ENCODE measurements at regions not wholly inside any gene's neighbourhood (a gene's known extent, or its start where the extent isn't known, plus 50 kb on each side); places are given as distances from the start of the nearest gene placed in this dataset.
"Not testable (repeated sequence)": the region's sequence is repeated elsewhere in the genome, so short reads cannot be mapped to it uniquely, and the experiment has no call there.

DNA sequence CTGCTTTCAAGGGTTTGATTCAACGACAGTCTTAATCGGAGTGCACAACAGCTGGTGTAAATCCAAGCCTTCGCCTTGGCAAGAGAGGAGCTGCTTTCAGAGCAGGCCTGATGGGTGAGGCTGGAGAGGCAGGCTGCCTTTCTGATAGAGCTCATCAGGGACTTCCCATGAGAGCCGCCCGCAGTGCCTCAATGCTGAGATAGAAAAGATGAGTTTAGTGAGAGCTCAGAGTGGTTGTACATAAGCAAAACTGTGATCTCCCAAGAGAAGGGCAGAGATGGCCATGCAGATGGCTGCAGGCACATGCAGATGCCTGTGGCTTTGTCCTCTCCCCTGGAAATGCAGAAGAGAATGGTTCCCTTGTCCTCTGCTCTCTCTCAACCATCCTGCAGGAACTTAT lies 122.1 kb downstream of the ARL4C start:
- DNase-seq (ENCODE audit: low read depth, low spot score): no peak

- DNase-seq (ENCODE audit: low read depth, low spot score): no peak
Measured at GRCh38 chr2:234374150-234374508, 122.8 kb downstream of the ARL4C start.

GRCh38 chr2:234373481-234374149 lies 123.3 kb downstream of the ARL4C start:
- DNase-seq (ENCODE audit: low read depth, low spot score): no peak

GRCh38 chr2:234373060-234373459 lies 123.8 kb downstream of the ARL4C start:
- DNase-seq (ENCODE audit: low read depth, low spot score): no peak

- no peak for DNase-seq (ENCODE audit: low read depth, low spot score)
Measured at GRCh38 chr2:234372506-234372905, 124.4 kb downstream of the ARL4C start.

- DNase-seq (ENCODE audit: low read depth, low spot score): no peak
Measured at GRCh38 chr2:234368861-234369261, 128.0 kb downstream of the ARL4C start.

- no peak for DNase-seq (ENCODE audit: low read depth, low spot score)
Measured at GRCh38 chr2:234366891-234367290, 130.0 kb downstream of the ARL4C start.

DNA sequence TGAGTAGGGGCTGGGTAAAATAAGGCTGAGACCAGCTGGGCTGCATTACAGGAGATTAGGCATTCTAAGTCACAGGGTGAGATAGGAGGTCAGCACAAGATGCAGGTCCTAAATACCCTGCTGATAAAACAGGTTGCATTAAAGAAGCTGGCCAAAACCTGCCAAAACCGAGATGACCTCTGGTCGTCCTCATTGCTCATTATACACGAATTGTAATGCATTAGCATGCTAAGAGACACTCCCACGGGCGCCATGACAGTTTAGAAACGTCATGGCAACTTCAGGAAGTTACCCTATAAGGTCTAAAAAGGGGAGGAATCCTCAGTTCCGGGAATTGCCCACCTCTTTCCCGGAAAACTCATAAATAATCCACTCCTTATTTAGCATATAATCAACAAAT lies 132.2 kb downstream of the ARL4C start:
- no peak for DNase-seq (ENCODE audit: low read depth, low spot score)

DNA sequence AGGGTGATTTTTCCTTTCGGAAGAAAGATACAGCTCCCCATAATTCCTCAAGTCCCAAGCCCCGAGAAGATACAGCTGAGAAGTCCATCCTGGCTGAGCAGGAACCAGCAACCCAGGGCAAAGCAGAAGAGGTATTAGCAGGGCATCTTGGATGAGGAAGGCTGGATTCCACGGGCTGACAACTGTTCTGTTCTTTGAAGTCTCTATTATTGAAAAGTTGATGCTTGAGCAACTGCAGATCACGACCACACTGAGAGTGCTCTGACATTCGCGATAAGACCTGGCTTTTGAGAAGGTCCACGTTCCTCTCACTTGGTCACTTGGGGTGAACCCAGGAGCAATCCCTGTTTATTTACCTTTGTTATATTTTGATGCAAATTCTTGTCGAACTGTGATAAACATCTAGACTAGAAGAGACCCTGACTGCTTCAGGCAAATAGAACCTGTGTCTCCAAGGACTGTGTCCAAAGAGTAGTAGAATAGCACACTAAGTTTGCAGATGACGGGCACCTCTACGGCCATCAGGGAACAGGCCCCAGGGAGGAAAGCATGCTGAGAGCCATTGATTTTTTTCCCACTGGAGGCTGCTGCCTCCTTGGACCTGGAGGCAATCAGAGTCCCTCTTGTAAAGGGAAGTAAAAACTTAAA lies 133.1 kb downstream of the ARL4C start:
- DNase-seq (ENCODE audit: low read depth, low spot score): no peak

- no peak for DNase-seq (ENCODE audit: low read depth, low spot score)
Measured at GRCh38 chr2:234363011-234363487, 133.8 kb downstream of the ARL4C start.

DNA sequence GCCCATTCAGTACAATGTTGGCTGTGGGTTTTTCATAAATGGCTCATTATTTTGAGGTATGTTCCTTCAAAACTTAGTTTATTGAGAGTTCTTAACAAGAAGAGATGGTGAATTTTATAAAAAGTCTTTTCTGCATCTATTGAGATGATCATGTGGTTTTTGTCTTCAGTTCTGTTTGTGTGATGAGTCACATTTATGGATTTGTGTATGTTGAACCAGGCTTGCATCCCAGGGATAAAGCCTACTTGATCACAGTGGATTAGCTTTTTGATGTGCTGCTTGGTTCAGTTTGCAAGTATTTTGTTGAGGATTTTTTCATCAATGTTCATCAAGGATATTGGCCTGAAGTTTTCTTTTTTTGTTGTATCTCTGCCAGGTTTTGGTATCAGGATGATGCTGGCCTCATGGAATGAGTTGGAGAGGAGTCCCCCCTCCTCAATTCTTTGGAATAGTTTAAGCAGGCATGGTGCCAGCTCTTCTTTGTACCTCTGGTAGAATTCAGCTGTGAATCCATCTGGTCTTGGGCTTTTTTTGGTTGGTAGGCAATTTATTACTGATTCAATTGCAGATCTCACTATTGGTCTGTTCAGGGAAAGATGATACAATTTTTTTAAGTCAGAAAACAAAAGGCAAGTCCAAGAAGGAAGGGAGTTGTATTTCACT lies 136.4 kb downstream of the ARL4C start:
- DNase-seq (ENCODE audit: low read depth, low spot score): not testable (repeated sequence)

DNA sequence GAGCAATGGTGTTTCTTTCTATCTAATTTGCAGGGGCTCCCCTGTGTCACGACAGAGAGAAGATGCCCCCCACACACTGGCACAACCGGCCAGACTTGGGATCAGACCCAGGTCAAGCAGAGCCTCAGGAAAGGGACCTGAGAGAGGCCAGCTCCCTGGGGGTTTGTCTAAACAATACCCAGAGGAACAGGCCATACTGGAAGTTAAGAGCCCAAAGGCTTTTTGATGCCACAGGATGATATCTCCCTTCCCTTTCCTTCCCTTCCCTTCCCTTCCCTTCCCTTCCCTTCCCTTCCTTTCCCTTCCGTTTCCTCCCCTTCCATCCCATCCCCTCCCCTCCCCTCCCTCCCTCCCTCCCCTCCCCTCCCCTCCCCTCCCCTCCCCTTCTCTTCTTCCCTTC lies 139.2 kb downstream of the ARL4C start:
- no peak for DNase-seq (ENCODE audit: low read depth, low spot score)

- DNase-seq (ENCODE audit: low read depth, low spot score): no peak
Measured at GRCh38 chr2:234355808-234356365, 141.0 kb downstream of the ARL4C start.

GRCh38 chr2:234355021-234355720 lies 141.7 kb downstream of the ARL4C start:
- no peak for DNase-seq (ENCODE audit: low read depth, low spot score)

GRCh38 chr2:234352270-234352669 lies 144.6 kb downstream of the ARL4C start:
- DNase-seq (ENCODE audit: low read depth, low spot score): no peak

DNA sequence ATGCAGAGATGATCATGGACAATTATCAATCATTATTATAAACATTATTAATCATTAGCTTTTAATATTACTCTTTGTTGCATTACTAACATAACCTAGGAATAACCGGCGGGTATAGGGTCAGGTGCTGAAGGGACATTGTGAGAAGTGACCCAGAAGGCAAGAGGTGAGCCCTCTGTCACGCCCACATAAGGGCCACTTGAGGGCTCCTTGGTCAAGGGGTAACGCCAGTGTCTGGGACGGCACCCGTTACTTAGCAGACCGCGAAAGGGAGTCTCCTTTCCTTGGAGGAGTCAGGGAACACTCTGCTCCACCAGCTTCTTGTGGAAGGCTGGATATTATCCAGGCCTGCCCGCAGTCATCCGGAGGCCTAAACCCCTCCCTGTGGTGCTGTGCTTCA lies 145.0 kb downstream of the ARL4C start:
- not testable (repeated sequence) for DNase-seq (ENCODE audit: low read depth, low spot score)

- no peak for DNase-seq (ENCODE audit: low read depth, low spot score)
Measured at GRCh38 chr2:234348081-234348480, 148.8 kb downstream of the ARL4C start.

DNA sequence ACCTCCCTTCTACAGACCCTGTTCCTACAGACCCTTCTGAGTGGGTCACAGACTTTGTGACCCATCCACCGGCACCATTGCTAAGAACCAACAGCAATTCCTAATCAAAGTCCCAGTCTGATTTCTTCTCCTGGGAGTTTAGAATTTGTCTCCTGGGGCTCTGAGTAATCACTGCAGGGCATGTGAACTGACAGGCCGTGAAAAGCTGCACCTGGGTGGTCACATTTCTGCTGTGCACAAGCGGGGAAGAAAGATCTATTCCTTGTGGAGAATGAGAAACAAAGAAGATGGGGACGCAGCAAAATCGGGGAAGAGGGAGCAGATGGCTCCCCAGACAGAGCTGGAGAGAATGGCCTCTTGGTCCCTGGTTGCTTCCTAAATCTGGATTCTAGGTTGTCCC lies 151.0 kb downstream of the ARL4C start:
- DNase-seq (ENCODE audit: low read depth, low spot score): no peak

- no peak for DNase-seq (ENCODE audit: low read depth, low spot score)
Measured at GRCh38 chr2:234344012-234344411, 152.9 kb downstream of the ARL4C start.

GRCh38 chr2:234343372-234343771 lies 153.5 kb downstream of the ARL4C start:
- DNase-seq (ENCODE audit: low read depth, low spot score): no peak

- no peak for DNase-seq (ENCODE audit: low read depth, low spot score)
Measured at GRCh38 chr2:234341306-234341985, 155.4 kb downstream of the ARL4C start.

Measured in smooth muscle cell of the brain vasculature (primary cell).